RPMI7951 (cell line): ENCODE measurements at regions not wholly inside any gene's neighbourhood (a gene's known extent, or its start where the extent isn't known, plus 50 kb on each side); places are given as distances from the start of the nearest gene placed in this dataset.

ENCODE experiments used
- DNase-seq: peaks from one replicate; pipeline ENCODE4 v3.0.0-alpha.2; 2012; ENCODE audit warnings: low read depth

GRCh38 chr11:23336961-23337360, 476.7 kb upstream of the CCDC179 start:
- peak; percentile 18 for DNase-seq

DNA sequence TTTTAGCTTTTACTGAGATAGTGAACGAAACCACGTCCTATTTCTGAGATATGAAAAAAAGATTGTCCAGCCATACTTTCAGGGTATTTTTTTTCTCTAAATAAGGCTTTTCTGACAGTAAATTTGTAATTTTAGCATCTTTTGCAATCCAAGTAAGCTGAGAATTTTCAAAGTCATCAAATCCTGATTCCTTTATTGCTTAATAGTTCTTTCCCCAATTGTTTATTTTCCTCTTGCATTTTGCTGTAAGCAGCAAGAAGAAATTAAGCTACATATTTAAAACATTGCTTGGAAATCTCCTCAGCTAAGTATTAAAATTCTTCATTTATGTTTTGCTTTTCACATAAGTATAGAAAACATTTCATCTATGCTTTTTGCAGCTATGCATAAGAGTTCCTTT, 493.3 kb upstream of the CCDC179 start:
- DNase-seq = no peak

GRCh38 chr11:23359297-23359696, 499.0 kb upstream of the CCDC179 start:
- DNase-seq = peak; percentile 69

- DNase-seq = no peak
Measured at GRCh38 chr11:23364076-23364475, 503.8 kb upstream of the CCDC179 start.

DNA sequence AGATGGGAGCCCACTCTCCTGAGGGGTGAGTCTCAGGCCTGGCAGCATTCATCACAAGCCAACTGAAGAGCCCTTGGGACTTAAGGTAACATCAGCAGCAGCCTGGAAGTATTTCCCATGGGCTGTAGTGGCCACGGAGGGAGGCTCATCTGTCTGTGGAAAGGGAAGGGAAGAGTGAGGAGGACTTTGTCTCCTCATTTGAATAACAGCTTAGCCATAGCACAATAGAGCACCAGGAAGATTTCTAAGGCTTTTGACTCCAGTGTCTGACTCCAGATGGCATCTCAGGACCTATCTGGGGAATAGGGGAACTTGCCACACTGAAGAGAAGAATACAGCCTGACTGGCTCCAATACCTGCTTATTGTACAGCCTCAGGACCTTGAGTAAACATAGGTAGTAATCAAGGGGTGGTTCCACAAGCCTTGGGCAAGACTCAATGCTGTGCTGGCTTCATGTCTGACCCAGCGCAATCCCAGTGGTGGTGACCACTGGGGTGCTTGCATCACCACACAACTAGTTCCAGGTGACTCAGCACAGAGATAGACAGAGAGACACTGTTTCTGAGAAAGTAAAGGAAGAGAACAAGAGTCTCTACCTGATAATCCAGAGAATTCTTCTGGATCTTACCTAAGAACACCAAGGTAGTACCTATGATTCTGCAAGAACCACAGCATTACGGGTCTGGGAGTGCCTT, 510.5 kb upstream of the CCDC179 start:
- DNase-seq = no peak

DNA sequence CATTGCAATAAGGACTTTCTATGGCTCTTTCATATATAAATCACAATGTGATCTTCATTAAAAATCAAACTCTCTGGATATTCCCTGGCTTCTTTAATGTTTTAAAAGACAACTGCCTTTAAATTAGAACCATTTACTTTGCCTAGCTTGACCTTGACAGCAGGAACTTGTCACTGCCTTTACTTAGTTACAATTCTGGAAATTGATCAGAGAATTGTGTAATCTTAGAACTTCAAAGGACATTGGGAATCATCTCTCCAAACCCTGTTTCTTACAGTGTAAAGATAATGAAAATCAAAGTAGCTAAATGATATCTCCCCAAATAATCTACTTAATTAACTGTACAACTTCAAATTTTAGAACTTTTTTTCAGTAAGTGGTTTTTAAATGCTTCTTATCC, 517.6 kb upstream of the CCDC179 start:
- DNase-seq = no peak

DNA sequence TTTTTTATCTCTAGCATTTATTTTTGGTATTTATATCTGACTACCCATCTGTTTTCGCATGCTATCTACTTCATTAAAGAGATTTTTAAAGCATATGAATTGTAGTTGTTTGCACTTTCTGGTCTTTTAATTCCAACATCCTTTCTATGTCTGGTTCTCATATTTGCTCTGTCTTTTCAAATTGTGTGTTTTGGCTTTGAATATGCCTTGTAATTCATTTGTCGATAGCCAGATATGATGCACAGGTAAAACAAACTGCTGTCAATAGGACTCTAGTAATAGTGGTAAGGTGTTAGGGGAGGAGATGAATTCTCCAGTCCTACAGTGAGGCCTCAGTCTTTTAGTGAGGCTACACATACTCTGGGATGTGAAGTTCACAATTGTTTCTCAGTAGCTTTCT, 530.8 kb upstream of the CCDC179 start:
- no peak for DNase-seq

DNA sequence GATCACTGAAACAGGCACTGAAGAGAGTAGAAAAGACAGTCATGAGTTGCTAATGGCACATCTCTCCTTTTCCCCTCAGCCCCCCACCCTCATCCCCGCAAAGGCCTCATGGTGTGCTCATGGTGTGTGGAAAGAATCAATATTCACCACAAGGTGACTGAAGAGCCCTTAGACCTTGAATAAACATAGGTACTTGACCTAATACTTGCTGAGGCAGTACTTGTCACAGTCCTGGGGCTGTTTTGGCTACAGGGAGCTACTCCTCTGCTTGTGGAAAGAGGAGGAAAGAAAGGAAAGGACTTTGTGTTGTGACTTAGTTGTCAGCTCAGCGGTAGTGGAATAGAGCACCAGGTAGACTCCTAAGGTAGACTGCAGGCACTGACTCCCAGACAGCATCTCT, 537.8 kb upstream of the CCDC179 start:
- DNase-seq = no peak

GRCh38 chr11:23399995-23400394, 539.7 kb upstream of the CCDC179 start:
- no peak for DNase-seq

DNA sequence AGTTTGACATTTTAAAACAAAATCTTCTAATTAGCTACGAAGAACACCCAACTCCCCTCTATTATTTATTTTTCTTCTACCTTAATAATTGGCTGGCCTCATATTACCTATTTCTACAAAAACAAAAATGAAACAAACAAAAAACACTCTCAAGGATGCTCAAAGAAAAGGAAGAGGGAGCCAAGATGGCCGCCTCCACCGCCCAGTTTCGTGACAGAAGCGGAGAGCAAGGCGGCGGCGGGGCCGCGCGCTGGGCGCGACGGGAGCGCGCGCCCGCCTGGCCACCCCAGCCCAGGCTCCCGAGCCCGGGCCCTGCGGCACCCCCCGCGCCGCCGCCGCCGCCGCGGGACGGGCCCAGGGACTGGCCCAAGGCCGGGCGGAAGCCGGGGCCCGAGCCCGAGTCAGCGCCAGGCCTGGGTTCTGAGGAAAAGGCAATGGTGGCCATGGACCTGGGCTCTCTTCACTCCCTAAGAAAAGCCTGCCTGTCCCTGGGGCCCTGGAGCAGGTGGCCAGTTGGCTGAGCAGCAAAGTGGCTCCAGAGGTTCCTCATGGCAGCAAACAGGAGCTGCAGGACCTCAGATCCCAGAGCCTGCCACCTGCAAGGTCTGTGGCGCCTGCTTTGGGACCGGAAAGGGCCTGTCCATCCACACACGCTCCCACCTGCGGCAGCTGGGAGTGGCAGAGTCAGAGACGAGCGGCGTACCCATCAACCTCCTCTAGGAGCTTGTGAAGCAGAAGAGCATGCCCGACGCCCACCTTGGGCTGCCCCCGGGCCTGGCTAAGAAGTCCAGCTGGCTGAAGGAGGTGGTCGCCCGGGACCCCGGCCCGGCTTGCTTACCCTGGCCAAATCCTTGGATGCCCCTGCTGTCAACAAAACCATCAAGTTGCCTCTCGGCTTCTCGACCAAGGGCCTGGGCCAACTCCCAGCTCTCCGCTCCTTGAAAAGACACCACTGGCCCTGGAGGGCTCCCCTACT, 543.2 kb upstream of the CCDC179 start:
- no peak for DNase-seq

DNA sequence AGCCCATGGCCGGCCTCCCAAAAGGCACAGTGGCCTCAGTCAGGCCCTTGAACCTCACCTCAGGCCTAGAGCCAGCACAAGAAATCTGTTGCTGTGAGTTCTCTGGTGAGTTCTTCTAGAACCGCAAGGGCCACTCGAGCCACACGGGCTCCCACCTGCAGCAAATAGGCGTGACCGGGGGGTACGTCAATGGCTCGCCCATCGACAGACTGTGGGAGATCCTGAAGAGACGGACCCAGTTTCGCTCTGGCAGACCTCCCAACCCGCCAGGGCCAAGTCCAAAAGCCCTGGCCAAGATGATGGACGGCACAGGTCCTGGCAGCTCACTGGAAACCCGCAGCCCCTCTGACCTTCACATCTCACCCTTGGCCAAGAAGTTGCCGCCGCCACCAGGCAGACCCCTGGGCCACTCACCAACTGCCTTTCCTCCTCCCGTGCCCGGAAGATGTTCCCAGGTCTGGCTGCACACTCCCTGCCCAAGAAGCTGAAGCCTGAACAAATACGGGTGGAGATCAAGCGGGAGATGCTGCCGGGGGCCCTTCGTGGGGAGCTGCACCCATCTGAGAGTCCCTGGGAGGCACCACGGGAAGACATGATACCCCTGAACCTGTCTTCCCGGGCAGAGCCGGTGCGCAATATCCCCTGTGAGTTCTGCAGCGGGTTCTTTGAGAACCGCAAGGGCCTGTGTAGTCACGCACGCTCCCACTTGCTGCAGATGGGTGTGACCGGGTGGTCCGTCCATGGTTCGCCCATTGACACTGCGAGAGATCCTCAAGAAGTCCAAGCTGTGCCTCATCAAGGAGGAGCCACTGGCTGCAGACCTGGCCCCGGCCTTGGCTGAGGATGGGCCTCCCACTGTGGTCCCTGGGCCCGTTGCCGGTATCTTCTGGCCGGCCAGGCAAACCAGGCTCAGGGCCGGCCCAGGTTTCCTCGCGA, 544.2 kb upstream of the CCDC179 start:
- DNase-seq = no peak

GRCh38 chr11:23405350-23405937, 545.2 kb upstream of the CCDC179 start:
- DNase-seq = no peak

DNA sequence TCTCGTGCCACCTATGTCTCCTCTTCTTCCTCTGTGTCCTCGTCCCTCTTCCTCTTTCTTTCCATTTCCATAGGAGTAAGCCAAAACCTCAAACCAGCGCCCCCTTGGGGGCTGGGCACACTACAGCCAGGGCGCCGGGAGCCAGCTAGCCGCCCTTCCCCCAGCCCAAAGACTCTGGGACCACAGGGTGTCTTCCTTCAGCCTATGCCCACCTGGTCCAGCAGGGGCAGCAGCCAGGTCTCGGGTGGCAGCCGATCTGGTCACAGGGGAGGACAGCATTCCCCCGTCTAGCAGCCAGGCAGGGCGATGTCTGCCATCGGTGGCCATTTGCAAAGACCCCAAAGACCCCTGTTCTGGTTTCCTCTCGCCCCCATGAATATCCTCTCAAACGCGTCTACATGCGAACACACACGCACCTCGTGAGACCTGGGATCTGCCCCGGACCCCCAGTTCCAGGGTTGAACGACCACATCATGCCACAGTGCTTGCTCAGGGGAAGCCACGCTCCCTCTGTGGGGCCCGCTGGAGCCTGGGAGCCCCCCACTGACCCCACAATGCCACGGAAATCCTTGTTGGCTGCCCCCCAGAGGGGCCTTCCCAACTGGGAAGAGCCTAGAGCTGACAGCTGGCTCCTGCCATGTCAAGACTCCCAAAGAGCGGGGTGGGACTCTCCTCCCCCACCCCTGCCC, 546.0 kb upstream of the CCDC179 start:
- no peak for DNase-seq

GRCh38 chr11:23413057-23413456, 552.8 kb upstream of the CCDC179 start:
- DNase-seq = no peak

- no peak for DNase-seq
Measured at GRCh38 chr11:23423104-23423503, 562.8 kb upstream of the CCDC179 start.

GRCh38 chr11:23423656-23424055, 563.4 kb upstream of the CCDC179 start:
- no peak for DNase-seq

DNA sequence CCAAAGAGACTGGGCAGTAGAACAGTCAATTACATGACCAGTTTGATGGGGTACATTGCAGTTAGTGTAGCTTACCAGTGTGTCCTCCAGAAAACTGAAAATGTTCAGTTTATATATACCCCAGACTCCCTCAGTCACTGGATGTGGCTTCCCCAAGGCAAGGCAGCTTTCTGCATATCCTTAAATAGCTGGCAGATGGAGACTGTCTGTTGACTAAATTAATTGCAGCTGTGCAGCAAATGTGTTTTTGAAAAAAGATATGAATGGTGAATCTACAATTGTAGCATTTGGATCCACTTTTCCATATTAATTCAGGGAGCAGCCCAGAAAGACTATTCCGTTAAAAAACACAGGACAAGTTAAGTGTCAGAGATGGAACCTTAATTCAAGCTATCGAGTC, 565.1 kb upstream of the CCDC179 start:
- DNase-seq = no peak

- no peak for DNase-seq
Measured at GRCh38 chr11:23429569-23429968, 569.3 kb upstream of the CCDC179 start.

GRCh38 chr11:23453522-23453921, 593.2 kb upstream of the CCDC179 start:
- no peak for DNase-seq

DNA sequence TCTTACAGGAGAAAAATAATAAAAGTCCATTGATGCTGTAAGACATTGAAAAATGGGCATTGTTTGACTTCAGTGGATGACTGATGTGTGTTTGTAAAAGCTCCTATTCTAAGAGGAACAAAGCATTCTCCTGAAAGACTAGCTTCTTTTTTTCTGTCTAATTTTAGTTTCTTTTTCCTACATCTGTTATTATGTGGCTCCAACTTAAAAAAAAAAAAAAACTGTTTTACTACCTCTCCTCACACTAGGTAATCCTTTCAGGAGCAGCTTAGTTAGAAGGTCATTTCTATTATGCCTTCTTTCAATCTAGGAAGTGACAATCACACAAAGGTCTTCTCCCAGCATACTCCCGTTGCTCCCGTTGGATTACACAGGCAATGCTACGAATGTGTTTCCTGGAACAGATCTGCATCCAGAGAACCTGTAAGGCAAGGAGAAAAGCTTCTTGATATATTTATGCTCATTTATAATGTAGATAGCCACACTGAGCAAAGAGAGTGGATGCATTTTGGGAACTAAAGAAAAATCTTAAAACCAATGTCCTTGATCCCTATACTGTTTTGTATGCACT, 595.1 kb upstream of the CCDC179 start:
- DNase-seq = no peak

GRCh38 chr11:23457641-23458040, 597.4 kb upstream of the CCDC179 start:
- no peak for DNase-seq
